Activated naive CD4-positive, alpha-beta T cell treated with Interleukin-2 at 50 U/mL for 16 hours (primary cell): ENCODE measurements at regions not wholly inside any gene's neighbourhood (a gene's known extent, or its start where the extent isn't known, plus 50 kb on each side); places are given as distances from the start of the nearest gene placed in this dataset.
"Not testable (repeated sequence)": the region's sequence is repeated elsewhere in the genome, so short reads cannot be mapped to it uniquely, and the experiment has no call there.

Experiments used
- DNase-seq: peaks from one replicate; pipeline ENCODE4 v3.0.0-alpha.2; 2020

- no peak for DNase-seq
These were observed 86.7 kb upstream of the CTAGE1 start for GRCh38 chr18:22504251-22505030.

DNA sequence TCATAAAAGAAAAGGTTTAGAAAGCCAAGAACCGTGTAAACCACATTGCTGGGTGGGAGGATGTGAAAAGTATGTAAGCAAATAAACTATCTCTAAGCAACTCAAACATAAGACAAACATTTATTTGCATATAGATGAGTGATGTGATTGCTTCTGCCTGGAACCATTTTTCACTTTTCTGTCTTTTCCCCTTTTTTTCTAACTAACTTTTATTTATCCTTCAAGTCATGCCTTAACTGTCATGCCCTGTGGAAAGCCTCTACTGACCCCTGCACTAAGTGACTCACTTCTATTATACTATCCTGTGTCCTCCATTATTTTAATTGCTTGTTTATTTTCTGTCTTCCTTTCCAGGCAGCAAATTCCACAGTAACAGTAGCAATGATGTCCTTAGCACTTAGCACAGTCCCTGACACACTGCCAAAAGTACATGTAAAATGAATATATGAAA, 87.5 kb upstream of the CTAGE1 start:
- no peak for DNase-seq

GRCh38 chr18:22507055-22507454, 89.3 kb upstream of the CTAGE1 start:
- DNase-seq = no peak

GRCh38 chr18:22509423-22509822, 91.7 kb upstream of the CTAGE1 start:
- no peak for DNase-seq

DNA sequence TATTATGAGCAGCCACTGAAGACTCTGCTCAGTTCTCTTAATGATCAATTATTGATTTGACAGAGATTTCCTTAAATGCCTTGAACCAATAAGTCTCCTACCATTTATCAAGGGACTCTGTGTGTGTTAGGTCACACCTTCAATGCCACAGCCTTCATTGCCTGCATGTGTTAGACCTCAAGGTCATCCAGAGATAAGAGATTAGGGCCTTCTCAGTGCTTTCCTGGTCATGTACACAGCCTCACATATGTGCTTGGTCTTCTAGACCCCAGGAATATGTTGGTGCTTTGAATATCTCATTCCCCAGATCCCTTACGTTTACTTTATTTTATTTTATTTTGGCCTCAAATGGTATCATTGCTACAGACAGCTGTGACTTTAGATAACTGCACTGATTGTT, 93.0 kb upstream of the CTAGE1 start:
- DNase-seq = no peak

DNA sequence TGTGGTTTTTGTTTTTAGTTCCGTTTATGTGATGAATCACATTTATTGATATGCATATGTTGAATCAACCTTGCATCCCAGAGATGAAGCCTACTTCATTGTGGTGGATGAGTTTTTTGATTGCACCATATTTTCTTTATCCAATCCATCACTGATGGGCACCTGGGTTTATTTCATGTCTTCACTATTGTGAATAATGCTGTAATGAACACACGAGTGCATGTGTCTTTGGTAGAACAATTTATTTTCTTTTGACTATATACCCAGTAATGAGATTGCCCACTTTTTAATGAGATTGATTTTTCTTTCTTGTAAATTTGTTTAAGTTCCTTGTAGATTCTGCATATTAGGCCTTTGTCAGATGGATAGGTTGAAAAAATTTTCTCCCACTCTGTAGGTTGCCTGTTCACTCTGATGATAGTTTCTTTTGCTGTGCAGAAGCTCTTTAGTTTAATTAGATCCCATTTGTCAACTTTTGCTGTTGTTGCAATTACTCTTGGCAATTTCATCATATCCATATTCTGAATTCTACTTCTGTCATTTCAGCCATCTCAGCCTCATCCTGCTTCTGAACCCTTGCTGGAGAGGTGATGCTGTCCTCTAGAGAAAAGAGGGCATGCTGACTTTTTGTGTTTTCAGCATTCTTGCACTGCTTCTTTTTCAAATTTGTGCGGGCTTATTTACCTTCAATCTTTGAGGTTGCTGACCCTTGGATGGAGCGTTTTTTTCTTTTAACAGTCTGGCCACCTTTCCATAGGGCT, 96.2 kb upstream of the CTAGE1 start:
- DNase-seq = no peak

DNA sequence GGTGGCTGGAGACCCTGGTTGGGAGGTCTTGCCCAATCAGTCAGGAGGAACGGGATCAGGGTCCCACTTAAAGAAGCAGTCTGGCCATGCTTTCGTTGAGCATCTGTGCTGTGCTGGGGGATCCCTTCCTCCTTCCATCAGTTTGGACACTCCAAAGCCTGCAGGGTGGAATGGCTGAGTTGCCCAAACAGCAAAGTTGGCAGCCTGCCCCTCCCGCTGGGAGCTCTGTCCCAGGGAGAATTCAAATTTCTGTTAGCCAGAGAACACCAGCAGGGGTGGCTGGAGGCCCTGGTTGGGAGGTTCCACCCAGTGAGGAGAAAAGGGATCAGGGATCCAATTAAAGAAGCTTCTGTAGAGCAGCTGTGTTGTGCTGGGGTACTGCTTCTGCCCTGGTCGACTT, 96.9 kb upstream of the CTAGE1 start:
- DNase-seq = no peak

GRCh38 chr18:22515250-22515649, 97.5 kb upstream of the CTAGE1 start:
- DNase-seq = no peak

DNA sequence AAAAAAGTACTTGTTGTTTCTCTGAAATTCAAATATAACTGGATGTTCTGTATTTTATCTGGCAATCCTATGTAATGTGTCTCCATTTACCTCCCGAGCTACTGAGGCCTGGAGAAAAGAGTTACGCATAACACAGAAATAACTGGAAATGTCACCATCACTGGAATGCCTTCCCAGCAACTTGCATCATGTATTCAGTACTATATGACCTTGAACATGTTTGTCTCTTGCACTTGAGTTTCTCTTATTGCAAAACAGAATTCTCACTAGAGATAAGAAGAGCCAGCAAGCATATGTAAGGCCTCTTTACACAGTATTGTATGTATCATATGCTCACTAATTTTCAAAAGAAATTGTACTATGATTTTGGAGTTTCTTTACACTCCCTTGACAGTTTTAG, 99.6 kb upstream of the CTAGE1 start:
- no peak for DNase-seq

DNA sequence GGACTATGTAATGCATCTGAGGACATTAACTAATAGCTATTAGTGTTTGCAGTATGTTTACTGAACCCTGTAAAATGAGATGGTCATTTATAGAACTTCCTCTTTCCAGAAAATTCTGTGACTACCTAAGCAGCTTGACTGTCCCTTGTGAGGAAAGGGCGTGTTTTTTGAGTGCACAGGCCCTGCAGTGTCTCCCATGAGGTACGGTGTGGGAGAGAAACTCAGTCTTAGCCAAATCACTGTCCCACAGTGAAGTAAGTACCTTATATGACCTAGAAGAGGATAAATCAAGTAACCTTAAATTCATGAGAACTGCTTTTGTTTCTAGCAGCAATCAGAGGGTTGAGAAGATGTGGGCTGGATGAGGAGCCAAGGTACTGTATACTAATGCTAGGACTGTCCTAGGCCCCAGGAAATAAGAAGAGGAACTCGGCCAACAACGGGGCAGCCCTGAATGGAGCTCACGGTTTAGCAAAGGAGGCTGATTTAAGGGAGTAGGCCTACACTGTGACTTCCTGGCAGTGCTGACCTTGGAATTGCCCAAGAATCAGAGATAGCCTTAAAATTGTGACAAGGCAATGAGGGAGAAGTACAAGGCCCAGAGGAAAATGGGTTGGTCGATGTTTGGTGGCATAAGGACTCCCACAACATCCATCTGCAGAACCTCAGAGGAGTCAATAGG, 103.5 kb upstream of the CTAGE1 start:
- no peak for DNase-seq

DNA sequence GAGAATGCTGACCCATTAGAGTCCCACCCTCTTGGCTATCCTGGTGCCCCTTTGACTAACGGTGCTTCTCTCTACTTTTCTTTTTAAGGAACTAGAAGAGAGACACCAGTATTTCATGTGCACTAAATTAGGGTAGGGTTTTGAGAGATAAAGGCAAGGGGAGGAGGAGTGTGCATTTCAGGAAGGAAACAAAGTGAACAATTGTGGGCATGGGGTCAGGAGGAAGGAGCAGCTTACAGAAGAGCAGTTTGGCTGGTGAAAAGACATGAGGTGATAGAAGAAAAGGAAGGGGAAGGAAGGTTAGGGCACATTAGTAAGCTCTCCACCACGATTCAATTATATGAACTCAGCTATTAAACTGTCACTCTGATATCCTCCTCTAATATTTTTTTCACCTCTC, 105.8 kb upstream of the CTAGE1 start:
- no peak for DNase-seq

DNA sequence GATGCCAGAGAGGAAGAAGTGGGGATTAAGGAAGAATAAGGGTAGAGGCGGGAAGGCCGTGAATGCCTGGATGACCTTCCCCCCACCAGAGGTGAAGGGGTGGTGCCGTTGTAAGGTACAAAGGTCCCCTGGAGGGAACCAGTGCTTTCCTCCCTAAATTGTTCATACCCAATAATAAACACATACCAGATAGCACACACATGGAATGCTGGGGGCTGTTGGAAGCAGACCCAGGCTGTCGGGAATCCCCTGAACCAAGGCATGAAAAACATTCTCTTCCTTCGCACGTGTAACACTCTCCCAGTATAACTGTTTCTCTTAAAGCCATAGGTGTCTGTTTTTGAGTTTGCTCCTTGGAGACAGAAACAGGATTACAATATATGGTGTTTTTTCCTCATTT, 107.1 kb upstream of the CTAGE1 start:
- DNase-seq = no peak

GRCh38 chr18:22525313-22525712, 107.6 kb upstream of the CTAGE1 start:
- DNase-seq = no peak

DNA sequence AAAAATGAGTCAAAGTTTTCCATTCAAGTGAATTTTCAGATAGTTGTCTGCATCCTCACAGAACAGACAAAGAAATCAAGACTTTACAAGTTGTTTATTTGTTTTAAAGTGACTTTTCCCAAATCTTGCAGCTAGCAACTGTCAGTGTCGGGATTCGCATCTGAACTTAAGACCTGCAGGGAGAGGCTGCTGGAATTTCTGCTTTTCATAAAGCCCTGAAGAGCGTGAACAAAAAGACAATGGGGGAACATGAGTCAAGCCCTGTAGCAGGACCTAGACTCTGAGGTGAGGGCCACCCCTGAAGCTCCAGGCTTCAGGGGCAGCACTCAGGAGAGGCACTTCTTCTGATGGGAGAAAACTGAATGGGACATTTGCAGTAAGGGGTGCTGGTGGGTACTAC, 108.2 kb upstream of the CTAGE1 start:
- DNase-seq = no peak

- no peak for DNase-seq
These were observed 110.6 kb upstream of the CTAGE1 start for GRCh38 chr18:22528291-22528690.

DNA sequence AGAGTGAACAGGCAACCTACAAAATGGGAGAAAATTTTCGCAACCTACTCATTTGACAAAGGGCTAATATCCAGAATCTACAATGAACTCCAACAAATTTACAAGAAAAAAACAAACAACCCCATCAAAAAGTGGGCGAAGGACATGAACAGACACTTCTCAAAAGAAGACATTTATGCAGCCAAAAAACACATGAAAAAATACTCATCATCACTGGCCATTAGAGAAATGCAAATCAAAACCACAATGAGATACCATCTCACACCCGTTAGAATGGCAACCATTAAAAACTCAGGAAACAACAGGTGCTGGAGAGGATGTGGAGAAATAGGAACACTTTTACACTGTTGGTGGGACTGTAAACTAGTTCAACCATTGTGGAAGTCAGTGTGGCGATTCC, 117.0 kb upstream of the CTAGE1 start:
- not testable (repeated sequence) for DNase-seq

DNA sequence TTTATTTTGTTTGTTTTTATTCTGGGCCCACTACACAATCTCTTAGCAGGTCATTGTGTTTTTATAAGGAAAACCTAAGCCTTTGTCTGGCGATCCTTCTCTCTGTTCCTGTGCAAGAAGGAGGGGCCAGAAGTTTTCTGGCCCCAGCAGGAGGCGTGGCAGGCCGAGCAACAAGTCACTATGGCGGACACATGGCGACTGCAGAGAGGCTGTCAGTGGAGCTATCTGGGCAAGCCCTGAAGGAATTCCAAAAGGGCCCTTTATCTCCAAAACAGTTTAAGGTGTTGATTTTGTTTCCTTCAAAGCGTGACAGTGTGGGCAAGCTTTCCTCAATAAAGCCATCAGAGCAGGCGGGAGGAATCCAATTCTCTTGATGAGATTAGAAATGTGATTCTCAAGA, 118.8 kb upstream of the CTAGE1 start:
- no peak for DNase-seq

DNA sequence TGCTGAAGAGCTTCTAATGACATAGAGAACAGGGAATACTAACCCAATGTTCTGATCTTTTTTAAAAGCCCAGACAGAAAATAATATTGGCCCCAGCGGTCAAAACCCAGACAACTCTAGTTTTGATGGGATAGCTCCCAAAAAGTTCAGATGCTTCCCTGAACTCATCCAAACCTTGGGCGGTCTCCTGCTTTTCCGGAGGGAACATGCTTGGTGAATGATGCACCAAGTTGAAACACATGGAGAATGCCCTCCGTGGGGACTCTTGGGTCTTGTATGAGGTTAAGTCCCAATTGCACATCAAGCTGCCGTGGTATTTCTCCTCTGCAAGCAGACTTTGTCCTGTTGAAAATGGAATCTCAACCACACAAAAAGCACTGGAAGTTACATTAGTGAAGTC, 120.7 kb upstream of the CTAGE1 start:
- DNase-seq = no peak

DNA sequence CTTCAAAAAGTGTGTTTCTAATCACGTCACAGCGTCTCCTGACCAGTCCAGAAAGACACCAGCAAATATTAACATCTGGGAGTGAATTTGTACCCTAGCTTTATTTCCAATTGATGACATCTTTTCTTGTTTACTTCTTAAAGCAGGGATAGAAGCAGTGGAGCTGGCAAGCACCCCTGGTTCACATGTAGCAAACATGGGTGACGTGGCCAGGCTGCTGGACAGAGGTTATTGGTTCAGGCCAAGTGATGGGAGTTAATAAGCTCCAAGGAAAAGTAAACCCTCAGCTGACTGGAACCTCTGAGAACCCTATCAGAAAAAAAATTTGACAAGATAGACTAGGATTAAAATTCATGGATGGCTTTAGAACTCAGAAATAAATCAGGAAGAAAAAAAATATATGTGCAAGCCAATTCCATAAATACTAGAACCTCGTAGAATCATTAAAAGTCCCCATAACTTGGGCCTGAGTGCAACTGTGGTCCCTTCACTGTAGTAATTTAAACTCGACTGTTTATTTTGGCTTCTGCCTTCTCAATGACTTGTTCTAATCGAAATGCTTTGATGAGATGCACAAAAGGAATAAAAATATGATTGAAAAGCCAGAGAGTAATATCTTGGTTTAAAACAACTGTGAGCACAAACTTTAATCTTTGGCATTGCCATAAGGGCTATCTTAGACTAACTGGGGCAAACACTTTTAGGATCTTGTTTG, 121.5 kb upstream of the CTAGE1 start:
- DNase-seq = no peak

- DNase-seq = no peak
These were observed 123.5 kb upstream of the CTAGE1 start for GRCh38 chr18:22541232-22541631.

DNA sequence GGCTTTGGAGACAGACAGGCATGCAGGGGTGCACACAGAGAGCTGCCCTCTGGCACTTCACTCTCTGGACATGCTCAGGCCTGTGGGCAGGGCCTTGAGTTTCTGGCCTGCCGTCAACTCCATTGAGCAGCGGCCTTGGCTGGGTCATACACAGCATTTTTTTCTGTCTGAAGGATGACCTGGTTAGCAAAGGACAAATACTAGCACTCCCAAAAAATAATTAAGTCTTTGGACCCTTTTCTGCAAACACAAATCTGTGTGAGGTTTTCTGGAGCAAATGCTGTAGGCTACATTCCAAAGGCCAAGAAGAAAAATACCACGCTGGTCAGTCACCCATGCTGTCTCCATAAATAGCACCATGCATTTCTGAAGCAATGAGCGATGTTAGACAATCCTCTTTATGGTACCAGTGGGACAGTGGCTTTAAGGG, 124.7 kb upstream of the CTAGE1 start:
- DNase-seq = no peak

GRCh38 chr18:22543769-22544168, 126.1 kb upstream of the CTAGE1 start:
- no peak for DNase-seq

GRCh38 chr18:22544626-22545025, 126.9 kb upstream of the CTAGE1 start:
- DNase-seq = no peak
